DND-41 (cell line): ENCODE measurements at regions not wholly inside any gene's neighbourhood (a gene's known extent, or its start where the extent isn't known, plus 50 kb on each side); places are given as distances from the start of the nearest gene placed in this dataset.
"Not testable (repeated sequence)": the region's sequence is repeated elsewhere in the genome, so short reads cannot be mapped to it uniquely, and the experiment has no call there.

Source experiments
- ATAC-seq: fragments of 200-7000 bp; cut with Tn5 transposase; 3 replicates; pipeline ENCODE4 v1.9.1; 2021; ENCODE audit warnings: low read depth; ENCODE audit not compliant: insufficient read depth
- DNase-seq: peaks from one replicate; pipeline ENCODE4 v3.0.0-alpha.2; 2020
- H2AFZ ChIP-seq: 2 replicates; pipeline ENCODE4 v1.6.0; 2012; ENCODE audit warnings: low read depth, low read length
- H3K27ac ChIP-seq: 2 replicates; pipeline ENCODE4 v1.5.1; 2012; ENCODE audit warnings: low read length, inconsistent platforms
- H3K27me3 ChIP-seq: fragments of 200-600 bp; sonication (generic); 2 replicates; pipeline ENCODE4 v1.6.0; 2012; ENCODE audit warnings: low read length, mild to moderate bottlenecking, inconsistent platforms; ENCODE audit not compliant: insufficient read depth, poor library complexity
- H3K36me3 ChIP-seq: 2 replicates; pipeline ENCODE4 v1.5.1; 2012; ENCODE audit warnings: low read length, inconsistent platforms; ENCODE audit not compliant: insufficient read depth
- H3K4me1 ChIP-seq: 2 replicates; pipeline ENCODE4 v1.5.1; 2012; ENCODE audit warnings: mild to moderate bottlenecking, low read length; ENCODE audit not compliant: insufficient read depth
- H3K4me2 ChIP-seq: 2 replicates; pipeline ENCODE4 v1.6.0; 2012; ENCODE audit warnings: mild to moderate bottlenecking, moderate library complexity, low read length, inconsistent platforms; ENCODE audit not compliant: insufficient read depth
- H3K4me3 ChIP-seq, 2 experiments: fragments of 200-600 bp in 1 of 2; shearing (Covaris generic) in 1 of 2; 2 replicates each; pipeline ENCODE4 v1.5.1; 2012 to 2016; ENCODE audit warnings: inconsistent platforms in 2 of 2, low read length in 2 of 2, mild to moderate bottlenecking in 2 of 2, low read depth in 1 of 2, moderate library complexity in 1 of 2
- H3K79me2 ChIP-seq: 2 replicates; pipeline ENCODE4 v1.6.0; 2012; ENCODE audit warnings: low read length, inconsistent platforms; ENCODE audit not compliant: insufficient read depth
- H3K9ac ChIP-seq: 2 replicates; pipeline ENCODE4 v1.6.0; 2012; ENCODE audit warnings: low read depth, mild to moderate bottlenecking, inconsistent platforms, low read length, moderate library complexity
- H3K9me3 ChIP-seq: 2 replicates; pipeline ENCODE4 v1.5.1; 2012; ENCODE audit warnings: low read length, moderate library complexity, mild to moderate bottlenecking, inconsistent platforms; ENCODE audit not compliant: insufficient read depth, severe bottlenecking
- H4K20me1 ChIP-seq: 2 replicates; pipeline ENCODE4 v1.6.0; 2012; ENCODE audit warnings: low read length; ENCODE audit not compliant: insufficient read depth
- EZH2 ChIP-seq: IDR thresholded peaks from 3 replicates; pipeline ENCODE4 v1.6.1; 2012; ENCODE audit warnings: borderline replicate concordance, low read depth, mild to moderate bottlenecking, moderate library complexity, low read length, inconsistent platforms; ENCODE audit not compliant: severe bottlenecking
- TF ChIP-seq, protein P1 (sequence below): IDR thresholded peaks from 2 replicates; pipeline ENCODE4 v1.5.1; 2012; ENCODE audit warnings: borderline replicate concordance, low read length, moderate library complexity, mild to moderate bottlenecking; ENCODE audit not compliant: poor library complexity, severe bottlenecking; ENCODE audit errors: extremely low read depth

DNA sequence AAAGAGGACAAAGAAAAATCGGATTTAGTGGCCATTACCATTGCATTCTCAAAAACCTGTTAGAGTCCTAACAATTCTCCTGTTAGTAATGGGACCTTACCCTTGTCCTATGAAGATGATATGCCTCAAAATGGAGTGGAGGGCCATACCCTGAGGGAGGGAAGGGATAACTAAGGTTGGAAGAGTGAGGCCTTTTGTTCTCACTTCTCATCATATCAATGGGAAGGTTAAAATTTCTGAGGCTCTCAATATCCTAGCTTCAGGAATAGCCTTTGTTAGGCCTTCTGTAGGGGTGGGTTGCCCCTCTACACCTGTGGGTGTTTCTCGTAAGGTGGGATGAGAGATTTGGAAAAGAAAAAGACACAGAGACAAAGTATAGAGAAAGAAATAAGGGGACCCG lies 109.4 kb upstream of the SGIP1 start:
- not testable (repeated sequence) for H3K79me2 ChIP-seq, H4K20me1 ChIP-seq, ATAC-seq, H3K4me2 ChIP-seq, DNase-seq, H3K4me1 ChIP-seq, H3K9me3 ChIP-seq, H3K4me3 ChIP-seq, H3K27me3 ChIP-seq, H3K27ac ChIP-seq, H2AFZ ChIP-seq, H3K36me3 ChIP-seq, H3K9ac ChIP-seq

GRCh38 chr1:66426239-66426853 lies 107.6 kb upstream of the SGIP1 start:
- Histone ChIP-seq H3K4me3 (no peak overlapping the region), H2AFZ (no peak overlapping the region), H3K36me3 (no peaks in the 10 kb centered on the region), H3K4me1 (peaks cover 7% of the 10 kb centered on the region; the same call in 1 of the 2 replicates), H3K9ac (no peak overlapping the region), H3K9me3 (peaks cover 12% of the 10 kb centered on the region), H3K27me3 (no peaks in the 10 kb centered on the region), H3K27ac (no peak overlapping the region), H4K20me1 (no peaks in the 10 kb centered on the region), H3K79me2 (no peaks in the 10 kb centered on the region), H3K4me2 (peak overlapping the region; percentile 17; the same call in 1 of the 2 replicates)
- peak; percentile 52; the same call in 1 of the 3 replicates for ATAC-seq
- TF ChIP-seq, protein P1, sequence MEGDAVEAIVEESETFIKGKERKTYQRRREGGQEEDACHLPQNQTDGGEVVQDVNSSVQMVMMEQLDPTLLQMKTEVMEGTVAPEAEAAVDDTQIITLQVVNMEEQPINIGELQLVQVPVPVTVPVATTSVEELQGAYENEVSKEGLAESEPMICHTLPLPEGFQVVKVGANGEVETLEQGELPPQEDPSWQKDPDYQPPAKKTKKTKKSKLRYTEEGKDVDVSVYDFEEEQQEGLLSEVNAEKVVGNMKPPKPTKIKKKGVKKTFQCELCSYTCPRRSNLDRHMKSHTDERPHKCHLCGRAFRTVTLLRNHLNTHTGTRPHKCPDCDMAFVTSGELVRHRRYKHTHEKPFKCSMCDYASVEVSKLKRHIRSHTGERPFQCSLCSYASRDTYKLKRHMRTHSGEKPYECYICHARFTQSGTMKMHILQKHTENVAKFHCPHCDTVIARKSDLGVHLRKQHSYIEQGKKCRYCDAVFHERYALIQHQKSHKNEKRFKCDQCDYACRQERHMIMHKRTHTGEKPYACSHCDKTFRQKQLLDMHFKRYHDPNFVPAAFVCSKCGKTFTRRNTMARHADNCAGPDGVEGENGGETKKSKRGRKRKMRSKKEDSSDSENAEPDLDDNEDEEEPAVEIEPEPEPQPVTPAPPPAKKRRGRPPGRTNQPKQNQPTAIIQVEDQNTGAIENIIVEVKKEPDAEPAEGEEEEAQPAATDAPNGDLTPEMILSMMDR = no peak
- TF ChIP-seq EZH2 = no peak
- DNase-seq = no peak

DNA sequence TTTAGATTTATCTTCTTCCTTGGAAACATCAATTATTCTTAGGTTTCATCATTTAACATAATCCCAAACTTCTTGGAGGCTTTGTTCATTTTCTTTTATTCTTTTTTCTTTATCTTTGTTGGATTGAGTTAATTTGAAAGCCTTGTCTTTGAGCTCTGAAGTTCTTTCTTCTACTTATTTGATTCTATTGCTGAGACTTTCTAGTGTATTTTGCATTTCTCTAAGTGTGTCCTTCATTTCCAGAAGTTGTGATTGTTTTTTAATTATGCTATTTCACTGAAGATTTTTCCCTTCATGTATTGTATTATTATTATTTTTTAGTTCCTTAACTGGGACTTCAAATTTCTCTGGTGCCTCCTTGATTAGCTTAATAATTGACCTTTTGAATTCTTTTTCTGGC lies 103.1 kb upstream of the SGIP1 start:
- not testable (repeated sequence) for H3K4me1 ChIP-seq, H3K27ac ChIP-seq, DNase-seq, H3K4me2 ChIP-seq, H3K4me3 ChIP-seq, H3K36me3 ChIP-seq, H2AFZ ChIP-seq, H3K79me2 ChIP-seq, H3K27me3 ChIP-seq, ATAC-seq, H3K9ac ChIP-seq, H4K20me1 ChIP-seq
- peaks cover 12% of the 10 kb centered on the region for H3K9me3 ChIP-seq

GRCh38 chr1:66431999-66432398 lies 102.0 kb upstream of the SGIP1 start:
- Histone ChIP-seq H4K20me1 (no peaks in the 10 kb centered on the region), H3K4me1 (no peaks in the 10 kb centered on the region), H3K27me3 (no peaks in the 10 kb centered on the region), H3K36me3 (no peaks in the 10 kb centered on the region), H3K79me2 (no peaks in the 10 kb centered on the region), H3K4me2 (no peak overlapping the region), H3K9me3 (peaks cover 12% of the 10 kb centered on the region), H2AFZ (no peak overlapping the region), H3K4me3 (no peak overlapping the region), H3K9ac (no peak overlapping the region), H3K27ac (no peak overlapping the region)
- ATAC-seq (no peak), DNase-seq (no peak)
- no peak for TF ChIP-seq EZH2
- TF ChIP-seq, protein P1 = no peak
